ENCODE measurements at regions not wholly inside any gene's neighbourhood (a gene's known extent, or its start where the extent isn't known, plus 50 kb on each side); places are given as distances from the start of the nearest gene placed in this dataset.

- no peaks in the 10 kb centered on the region for H3K9me3 ChIP-seq (ENCODE audit: control insufficient read depth, insufficient read depth, low read length)
- H3K27ac ChIP-seq (ENCODE audit: low read depth, low read length), result no peak overlapping the region
- no peaks in the 10 kb centered on the region for H3K36me3 ChIP-seq (ENCODE audit: control insufficient read depth, insufficient read depth, low read length)
- H3K27me3 ChIP-seq (ENCODE audit: control insufficient read depth, insufficient read depth, low read length), result no peaks in the 10 kb centered on the region
- H3K4me1 ChIP-seq (ENCODE audit: control insufficient read depth, insufficient read depth, low read length), result peaks cover 21% of the 10 kb centered on the region
- no peak overlapping the region for H3K4me3 ChIP-seq (ENCODE audit: low read depth, low read length)
- H3K9ac ChIP-seq (ENCODE audit: low read depth, low read length), result no peak overlapping the region
Observed at GRCh38 chr2:129798626-129799025, 180.8 kb upstream of the RAB6C start.

GRCh38 chr2:129799036-129799958 is 180.2 kb upstream of the RAB6C start:
- H3K9ac ChIP-seq (ENCODE audit: low read depth, low read length), result no peak overlapping the region
- H3K4me1 ChIP-seq (ENCODE audit: control insufficient read depth, insufficient read depth, low read length), result peaks cover 21% of the 10 kb centered on the region
- H3K27ac ChIP-seq (ENCODE audit: low read depth, low read length), result no peak overlapping the region
- no peaks in the 10 kb centered on the region for H3K9me3 ChIP-seq (ENCODE audit: control insufficient read depth, insufficient read depth, low read length)
- no peaks in the 10 kb centered on the region for H3K36me3 ChIP-seq (ENCODE audit: control insufficient read depth, insufficient read depth, low read length)
- H3K4me3 ChIP-seq (ENCODE audit: low read depth, low read length), result no peak overlapping the region
- H3K27me3 ChIP-seq (ENCODE audit: control insufficient read depth, insufficient read depth, low read length), result no peaks in the 10 kb centered on the region

DNA sequence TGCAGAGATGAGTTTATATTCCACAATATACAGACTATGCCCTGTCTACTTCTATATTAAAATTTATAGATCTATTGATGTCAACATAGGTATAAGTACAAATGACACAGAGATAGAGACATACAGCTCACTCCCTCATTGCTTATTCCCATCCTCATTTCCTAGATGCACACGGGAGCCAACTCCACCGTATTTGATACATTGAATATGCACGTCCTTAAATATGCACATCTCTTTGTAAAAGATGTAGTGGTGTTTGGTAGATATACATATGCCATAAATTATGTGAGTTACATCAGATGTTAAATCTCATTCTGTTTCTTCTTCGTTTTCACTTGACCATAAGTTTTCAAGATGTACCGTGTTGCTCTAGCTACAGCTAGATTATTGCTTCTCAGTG is 179.2 kb upstream of the RAB6C start:
- H3K9ac ChIP-seq (ENCODE audit: low read depth, low read length), result no peak overlapping the region
- no peak overlapping the region for H3K27ac ChIP-seq (ENCODE audit: low read depth, low read length)
- H3K4me3 ChIP-seq (ENCODE audit: low read depth, low read length), result no peak overlapping the region
- peaks cover 21% of the 10 kb centered on the region for H3K4me1 ChIP-seq (ENCODE audit: control insufficient read depth, insufficient read depth, low read length)
- no peaks in the 10 kb centered on the region for H3K36me3 ChIP-seq (ENCODE audit: control insufficient read depth, insufficient read depth, low read length)
- no peaks in the 10 kb centered on the region for H3K27me3 ChIP-seq (ENCODE audit: control insufficient read depth, insufficient read depth, low read length)
- H3K9me3 ChIP-seq (ENCODE audit: control insufficient read depth, insufficient read depth, low read length), result no peaks in the 10 kb centered on the region

GRCh38 chr2:129800686-129801085 is 178.8 kb upstream of the RAB6C start:
- Histone ChIP-seq H3K4me1 (ENCODE audit: control insufficient read depth, insufficient read depth, low read length) (peaks cover 21% of the 10 kb centered on the region), H3K9me3 (ENCODE audit: control insufficient read depth, insufficient read depth, low read length) (no peaks in the 10 kb centered on the region), H3K27ac (ENCODE audit: low read depth, low read length) (no peak overlapping the region), H3K27me3 (ENCODE audit: control insufficient read depth, insufficient read depth, low read length) (no peaks in the 10 kb centered on the region), H3K36me3 (ENCODE audit: control insufficient read depth, insufficient read depth, low read length) (no peaks in the 10 kb centered on the region), H3K9ac (ENCODE audit: low read depth, low read length) (no peak overlapping the region), H3K4me3 (ENCODE audit: low read depth, low read length) (no peak overlapping the region)

DNA sequence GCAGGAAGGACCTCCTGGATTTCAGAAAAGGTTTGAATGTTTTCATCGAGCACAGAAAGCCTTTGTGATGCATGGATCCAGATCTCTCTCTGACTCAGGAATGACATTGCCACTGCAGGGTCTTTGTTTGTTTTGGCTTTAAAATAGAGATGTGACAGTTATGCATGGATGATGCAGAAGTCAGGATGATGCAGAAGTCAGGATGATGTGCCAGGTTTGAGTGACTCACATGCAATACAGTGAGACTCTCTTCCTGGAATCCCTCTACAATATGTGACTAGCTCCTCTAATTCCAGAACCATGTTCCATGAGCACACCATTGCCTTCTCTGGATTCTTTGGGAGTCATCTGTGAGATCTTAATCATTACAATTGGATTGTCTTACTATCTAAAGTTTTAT is 177.9 kb upstream of the RAB6C start:
- no peaks in the 10 kb centered on the region for H3K36me3 ChIP-seq (ENCODE audit: control insufficient read depth, insufficient read depth, low read length)
- H3K4me3 ChIP-seq (ENCODE audit: low read depth, low read length), result no peak overlapping the region
- no peaks in the 10 kb centered on the region for H3K27me3 ChIP-seq (ENCODE audit: control insufficient read depth, insufficient read depth, low read length)
- H3K4me1 ChIP-seq (ENCODE audit: control insufficient read depth, insufficient read depth, low read length), result peaks cover 29% of the 10 kb centered on the region
- peak overlapping the region; percentile 69 for H3K27ac ChIP-seq (ENCODE audit: low read depth, low read length)
- H3K9ac ChIP-seq (ENCODE audit: low read depth, low read length), result no peak overlapping the region
- H3K9me3 ChIP-seq (ENCODE audit: control insufficient read depth, insufficient read depth, low read length), result no peaks in the 10 kb centered on the region

GRCh38 chr2:129802290-129802689 is 177.2 kb upstream of the RAB6C start:
- Histone ChIP-seq H3K27ac (ENCODE audit: low read depth, low read length) (peak overlapping the region; percentile 69), H3K9me3 (ENCODE audit: control insufficient read depth, insufficient read depth, low read length) (no peaks in the 10 kb centered on the region), H3K4me3 (ENCODE audit: low read depth, low read length) (no peak overlapping the region), H3K27me3 (ENCODE audit: control insufficient read depth, insufficient read depth, low read length) (no peaks in the 10 kb centered on the region), H3K4me1 (ENCODE audit: control insufficient read depth, insufficient read depth, low read length) (peaks cover 35% of the 10 kb centered on the region), H3K9ac (ENCODE audit: low read depth, low read length) (no peak overlapping the region), H3K36me3 (ENCODE audit: control insufficient read depth, insufficient read depth, low read length) (no peaks in the 10 kb centered on the region)

DNA sequence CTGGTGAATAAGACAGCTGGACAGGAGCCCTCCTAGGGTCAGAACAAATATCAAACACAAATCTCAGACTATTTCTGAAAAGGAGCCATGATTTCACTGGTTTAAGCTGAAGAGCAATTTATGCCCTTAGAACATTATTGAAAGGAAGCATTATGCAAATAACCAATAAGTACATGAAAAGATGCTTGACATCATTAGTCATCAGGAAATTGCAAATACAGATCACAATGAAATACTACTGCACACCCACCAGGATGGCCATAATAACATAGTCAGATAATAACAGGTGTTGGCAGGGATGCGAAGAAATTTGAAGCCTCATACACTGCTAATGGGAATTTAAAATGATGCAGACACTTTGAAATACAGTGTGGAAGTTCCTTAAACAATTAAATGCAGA is 176.4 kb upstream of the RAB6C start:
- Histone ChIP-seq H3K9me3 (ENCODE audit: control insufficient read depth, insufficient read depth, low read length) (no peaks in the 10 kb centered on the region), H3K9ac (ENCODE audit: low read depth, low read length) (no peak overlapping the region), H3K36me3 (ENCODE audit: control insufficient read depth, insufficient read depth, low read length) (no peaks in the 10 kb centered on the region), H3K27ac (ENCODE audit: low read depth, low read length) (no peak overlapping the region), H3K27me3 (ENCODE audit: control insufficient read depth, insufficient read depth, low read length) (no peaks in the 10 kb centered on the region), H3K4me1 (ENCODE audit: control insufficient read depth, insufficient read depth, low read length) (peaks cover 36% of the 10 kb centered on the region), H3K4me3 (ENCODE audit: low read depth, low read length) (no peak overlapping the region)

GRCh38 chr2:129803871-129804270 is 175.6 kb upstream of the RAB6C start:
- no peaks in the 10 kb centered on the region for H3K9me3 ChIP-seq (ENCODE audit: control insufficient read depth, insufficient read depth, low read length)
- H3K27ac ChIP-seq (ENCODE audit: low read depth, low read length), result no peak overlapping the region
- H3K9ac ChIP-seq (ENCODE audit: low read depth, low read length), result no peak overlapping the region
- H3K4me1 ChIP-seq (ENCODE audit: control insufficient read depth, insufficient read depth, low read length), result peaks cover 36% of the 10 kb centered on the region
- H3K4me3 ChIP-seq (ENCODE audit: low read depth, low read length), result no peak overlapping the region
- no peaks in the 10 kb centered on the region for H3K27me3 ChIP-seq (ENCODE audit: control insufficient read depth, insufficient read depth, low read length)
- no peaks in the 10 kb centered on the region for H3K36me3 ChIP-seq (ENCODE audit: control insufficient read depth, insufficient read depth, low read length)

- Histone ChIP-seq H3K4me3 (ENCODE audit: low read depth, low read length) (no peak overlapping the region), H3K4me1 (ENCODE audit: control insufficient read depth, insufficient read depth, low read length) (peaks cover 36% of the 10 kb centered on the region), H3K9me3 (ENCODE audit: control insufficient read depth, insufficient read depth, low read length) (no peaks in the 10 kb centered on the region), H3K36me3 (ENCODE audit: control insufficient read depth, insufficient read depth, low read length) (no peaks in the 10 kb centered on the region), H3K27me3 (ENCODE audit: control insufficient read depth, insufficient read depth, low read length) (no peaks in the 10 kb centered on the region), H3K27ac (ENCODE audit: low read depth, low read length) (no peak overlapping the region), H3K9ac (ENCODE audit: low read depth, low read length) (no peak overlapping the region)
Observed at GRCh38 chr2:129805899-129806298, 173.6 kb upstream of the RAB6C start.

- Histone ChIP-seq H3K9ac (ENCODE audit: low read depth, low read length) (no peak overlapping the region), H3K27ac (ENCODE audit: low read depth, low read length) (no peak overlapping the region), H3K9me3 (ENCODE audit: control insufficient read depth, insufficient read depth, low read length) (no peaks in the 10 kb centered on the region), H3K4me3 (ENCODE audit: low read depth, low read length) (no peak overlapping the region), H3K36me3 (ENCODE audit: control insufficient read depth, insufficient read depth, low read length) (no peaks in the 10 kb centered on the region), H3K27me3 (ENCODE audit: control insufficient read depth, insufficient read depth, low read length) (no peaks in the 10 kb centered on the region), H3K4me1 (ENCODE audit: control insufficient read depth, insufficient read depth, low read length) (peaks cover 33% of the 10 kb centered on the region)
Observed at GRCh38 chr2:129806317-129806716, 173.1 kb upstream of the RAB6C start.

DNA sequence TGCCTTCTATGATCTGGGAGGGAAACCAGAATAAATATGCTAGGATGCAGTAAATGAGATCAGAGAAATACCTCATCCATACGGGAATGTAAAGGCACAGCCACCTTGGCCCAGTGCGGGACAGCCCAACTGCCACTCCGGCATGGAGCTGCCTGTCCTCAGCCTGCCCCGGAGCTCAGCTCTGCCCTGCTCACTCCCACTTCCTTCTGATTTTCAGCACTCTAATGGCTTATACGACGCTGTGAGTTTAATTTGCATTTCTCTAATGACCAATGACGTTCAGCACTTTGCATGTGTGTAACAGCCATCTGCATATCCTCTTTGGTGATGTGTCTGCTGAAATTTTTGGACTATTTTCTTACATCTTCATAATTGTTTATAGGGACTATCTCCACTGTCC is 172.5 kb upstream of the RAB6C start:
- H3K36me3 ChIP-seq (ENCODE audit: control insufficient read depth, insufficient read depth, low read length), result no peaks in the 10 kb centered on the region
- no peak overlapping the region for H3K4me3 ChIP-seq (ENCODE audit: low read depth, low read length)
- peaks cover 26% of the 10 kb centered on the region for H3K4me1 ChIP-seq (ENCODE audit: control insufficient read depth, insufficient read depth, low read length)
- no peak overlapping the region for H3K27ac ChIP-seq (ENCODE audit: low read depth, low read length)
- no peaks in the 10 kb centered on the region for H3K9me3 ChIP-seq (ENCODE audit: control insufficient read depth, insufficient read depth, low read length)
- H3K27me3 ChIP-seq (ENCODE audit: control insufficient read depth, insufficient read depth, low read length), result no peaks in the 10 kb centered on the region
- H3K9ac ChIP-seq (ENCODE audit: low read depth, low read length), result no peak overlapping the region
